Spinal cord (tissue), 9 donors: ENCODE measurements at regions not wholly inside any gene's neighbourhood (a gene's known extent, or its start where the extent isn't known, plus 50 kb on each side); places are given as distances from the start of the nearest gene placed in this dataset.

Experiments
- DNase-seq, 6 donors: peaks; one replicate each; pipeline versions ENCODE4 v3.0.0 to v3.0.0-alpha.2; 2013 to 2015; ENCODE audit warnings: low spot score in 6 of 6, low read depth in 4 of 6
- H3K27ac ChIP-seq: one replicate; pipeline ENCODE4 v1.5.1; 2013; ENCODE audit warnings: low read depth, low read length, control low read depth
- H3K27me3 ChIP-seq: one replicate; pipeline ENCODE4 v1.6.1; 2013; ENCODE audit warnings: low read length; ENCODE audit not compliant: control insufficient read depth, insufficient read depth
- H3K36me3 ChIP-seq: one replicate; pipeline ENCODE4 v1.6.1; 2013; ENCODE audit warnings: low read length; ENCODE audit not compliant: control insufficient read depth, insufficient read depth
- H3K4me1 ChIP-seq: one replicate; pipeline ENCODE4 v1.6.1; 2013; ENCODE audit warnings: low read length; ENCODE audit not compliant: control insufficient read depth, insufficient read depth
- H3K4me3 ChIP-seq: one replicate; pipeline ENCODE4 v1.5.1; 2013; ENCODE audit warnings: low read depth, low read length, control low read depth
- H3K9me3 ChIP-seq: one replicate; pipeline ENCODE4 v1.6.1; 2013; ENCODE audit warnings: low read length; ENCODE audit not compliant: control insufficient read depth, insufficient read depth
- WGBS: methylation state at CpG from one replicate; pipeline ENCODE4 v1.1.5; 2013; ENCODE audit warnings: missing lambda C conversion rate; ENCODE audit not compliant: insufficient coverage; 5-methylcytosine and 5-hydroxymethylcytosine counted together
- donor health status: healthy.

- H3K36me3 ChIP-seq: no peaks in the 10 kb centered on the region
- no peak overlapping the region for H3K4me3 ChIP-seq
- WGBS: 100% methylated on average over 1 of the region's 2 CpGs
- no peak overlapping the region for H3K27ac ChIP-seq
- H3K4me1 ChIP-seq: peaks cover 10% of the 10 kb centered on the region
- DNase-seq: no peak
- no peaks in the 10 kb centered on the region for H3K9me3 ChIP-seq
- no peaks in the 10 kb centered on the region for H3K27me3 ChIP-seq
These were observed 155.5 kb downstream of the LINC00237 start for GRCh38 chr20:20950620-20951019.

GRCh38 chr20:20946122-20946759 is 159.9 kb downstream of the LINC00237 start:
- H3K4me3 ChIP-seq: no peak overlapping the region
- no peaks in the 10 kb centered on the region for H3K27me3 ChIP-seq
- H3K4me1 ChIP-seq: no peaks in the 10 kb centered on the region
- no peak overlapping the region for H3K27ac ChIP-seq
- WGBS: no CpG with 5 or more reads among the region's 3 CpGs
- no peaks in the 10 kb centered on the region for H3K9me3 ChIP-seq
- DNase-seq: no peak
- H3K36me3 ChIP-seq: no peaks in the 10 kb centered on the region

- H3K4me1 ChIP-seq: no peaks in the 10 kb centered on the region
- no peak for DNase-seq
- H3K27me3 ChIP-seq: no peaks in the 10 kb centered on the region
- WGBS: 100% methylated on average over 2 of the region's 2 CpGs
- no peaks in the 10 kb centered on the region for H3K36me3 ChIP-seq
- no peaks in the 10 kb centered on the region for H3K9me3 ChIP-seq
- H3K27ac ChIP-seq: no peak overlapping the region
- no peak overlapping the region for H3K4me3 ChIP-seq
These were observed 164.7 kb downstream of the LINC00237 start for GRCh38 chr20:20941468-20941889.

- no peak overlapping the region for H3K4me3 ChIP-seq
- no peak for DNase-seq
- WGBS: no CpG with 5 or more reads among the region's 3 CpGs
- H3K27me3 ChIP-seq: no peaks in the 10 kb centered on the region
- H3K27ac ChIP-seq: no peak overlapping the region
- no peaks in the 10 kb centered on the region for H3K4me1 ChIP-seq
- H3K9me3 ChIP-seq: no peaks in the 10 kb centered on the region
- no peaks in the 10 kb centered on the region for H3K36me3 ChIP-seq
These were observed 167.2 kb downstream of the LINC00237 start for GRCh38 chr20:20939006-20939405.

GRCh38 chr20:20938599-20938998 is 167.6 kb downstream of the LINC00237 start:
- Histone ChIP-seq H3K36me3 (no peaks in the 10 kb centered on the region), H3K4me3 (no peak overlapping the region), H3K9me3 (no peaks in the 10 kb centered on the region), H3K27ac (no peak overlapping the region), H3K27me3 (no peaks in the 10 kb centered on the region), H3K4me1 (peaks cover under 1% of the 10 kb centered on the region)
- DNase-seq: no peak
- 100% methylated on average over 1 of the region's 7 CpGs for WGBS

GRCh38 chr20:20938131-20938530 is 168.0 kb downstream of the LINC00237 start:
- Histone ChIP-seq H3K27me3 (no peaks in the 10 kb centered on the region), H3K4me1 (peaks cover 2% of the 10 kb centered on the region), H3K36me3 (no peaks in the 10 kb centered on the region), H3K27ac (no peak overlapping the region), H3K9me3 (no peaks in the 10 kb centered on the region), H3K4me3 (no peak overlapping the region)
- DNase-seq: no peak
- WGBS: 95% methylated on average over 6 of the region's 7 CpGs

GRCh38 chr20:20933142-20933958 is 172.8 kb downstream of the LINC00237 start:
- Histone ChIP-seq H3K9me3 (no peaks in the 10 kb centered on the region), H3K4me3 (no peak overlapping the region), H3K36me3 (no peaks in the 10 kb centered on the region), H3K27ac (no peak overlapping the region), H3K27me3 (no peaks in the 10 kb centered on the region), H3K4me1 (peaks cover 2% of the 10 kb centered on the region)
- WGBS: 71% methylated on average over 9 of the region's 19 CpGs
- DNase-seq: peak in 1 of 6 donors; percentile 77

GRCh38 chr20:20932156-20932555 is 174.0 kb downstream of the LINC00237 start:
- no peaks in the 10 kb centered on the region for H3K27me3 ChIP-seq
- peaks cover 2% of the 10 kb centered on the region for H3K4me1 ChIP-seq
- no peaks in the 10 kb centered on the region for H3K36me3 ChIP-seq
- H3K9me3 ChIP-seq: no peaks in the 10 kb centered on the region
- H3K27ac ChIP-seq: no peak overlapping the region
- DNase-seq: no peak
- no peak overlapping the region for H3K4me3 ChIP-seq
- 97% methylated on average over 3 of the region's 5 CpGs for WGBS

- Histone ChIP-seq H3K4me3 (no peak overlapping the region), H3K27ac (no peak overlapping the region), H3K27me3 (no peaks in the 10 kb centered on the region), H3K9me3 (no peaks in the 10 kb centered on the region), H3K36me3 (no peaks in the 10 kb centered on the region), H3K4me1 (peaks cover 2% of the 10 kb centered on the region)
- no peak for DNase-seq
- WGBS: 100% methylated on average over 3 of the region's 3 CpGs
These were observed 174.5 kb downstream of the LINC00237 start for GRCh38 chr20:20931632-20932031.

GRCh38 chr20:20931024-20931423 is 175.1 kb downstream of the LINC00237 start:
- no peak overlapping the region for H3K4me3 ChIP-seq
- WGBS: 86% methylated on average over 1 of the region's 3 CpGs
- H3K27ac ChIP-seq: no peak overlapping the region
- no peaks in the 10 kb centered on the region for H3K36me3 ChIP-seq
- no peaks in the 10 kb centered on the region for H3K9me3 ChIP-seq
- no peak for DNase-seq
- H3K27me3 ChIP-seq: no peaks in the 10 kb centered on the region
- H3K4me1 ChIP-seq: peaks cover 2% of the 10 kb centered on the region
